WTC11 (cell line): ENCODE measurements at regions not wholly inside any gene's neighbourhood (a gene's known extent, or its start where the extent isn't known, plus 50 kb on each side); places are given as distances from the start of the nearest gene placed in this dataset.

ENCODE experiments used
- ETV6 ChIP-seq: sonication (generic); formaldehyde crosslinking; IDR thresholded peaks from 2 replicates; pipeline ENCODE4 v1.8.1; 2022; ENCODE audit warnings: mild to moderate bottlenecking, missing genetic modification reagents
- FOXJ3 ChIP-seq: sonication (generic); formaldehyde crosslinking; IDR thresholded peaks from 2 replicates; pipeline ENCODE4 v1.9.0; 2021; ENCODE audit warnings: missing genetic modification reagents, mild to moderate bottlenecking, borderline replicate concordance
- IRF2 ChIP-seq: sonication (generic); formaldehyde crosslinking; IDR thresholded peaks from 2 replicates; pipeline ENCODE4 v1.8.0; 2022; ENCODE audit warnings: low read depth, missing genetic modification reagents, borderline replicate concordance
- NR1H2 ChIP-seq: sonication (generic); formaldehyde crosslinking; IDR thresholded peaks from 2 replicates; pipeline ENCODE4 v1.9.0; 2021; ENCODE audit warnings: mild to moderate bottlenecking, moderate library complexity, missing genetic modification reagents
- NR3C1 ChIP-seq: sonication (generic); formaldehyde crosslinking; conservative IDR thresholded peaks from 2 replicates; pipeline ENCODE4 v1.8.1; 2023; ENCODE audit warnings: low read depth, mild to moderate bottlenecking, missing genetic modification reagents
- SMAD3 ChIP-seq: sonication (generic); formaldehyde crosslinking; IDR thresholded peaks from 2 replicates; pipeline ENCODE4 v1.8.0; 2022; ENCODE audit warnings: missing genetic modification reagents, mild to moderate bottlenecking, borderline replicate concordance
- TP53 ChIP-seq: sonication (generic); formaldehyde crosslinking; IDR thresholded peaks from 2 replicates; pipeline ENCODE4 v1.8.1; 2023; ENCODE audit warnings: mild to moderate bottlenecking, missing genetic modification reagents
- ZNF138 ChIP-seq: sonication (generic); formaldehyde crosslinking; conservative IDR thresholded peaks from 2 replicates; pipeline ENCODE4 v1.8.1; 2022; ENCODE audit warnings: mild to moderate bottlenecking, moderate library complexity, missing genetic modification reagents
- TF ChIP-seq, protein P1 (sequence below): fragments of 200-600 bp; IDR thresholded peaks from 2 replicates; pipeline ENCODE4 v1.8.0; 2022; ENCODE audit warnings: antibody characterized with exemption
- TF ChIP-seq, protein P2 (sequence below): sonication (generic); formaldehyde crosslinking; IDR thresholded peaks from 2 replicates; pipeline ENCODE4 v1.8.1; 2022; ENCODE audit warnings: low read depth, mild to moderate bottlenecking, moderate library complexity, missing genetic modification reagents, borderline replicate concordance
- TF ChIP-seq, protein P3 (sequence below): sonication (generic); formaldehyde crosslinking; IDR thresholded peaks from 2 replicates; pipeline ENCODE4 v1.8.0; 2022; ENCODE audit warnings: mild to moderate bottlenecking, missing genetic modification reagents
- TF ChIP-seq, protein P4 (sequence below): sonication (generic); formaldehyde crosslinking; IDR thresholded peaks from 2 replicates; pipeline ENCODE4 v1.8.0; 2022; ENCODE audit warnings: mild to moderate bottlenecking, missing genetic modification reagents
- TF ChIP-seq, protein P5 (sequence below): sonication (generic); formaldehyde crosslinking; IDR thresholded peaks from 2 replicates; pipeline ENCODE4 v1.8.0; 2022; ENCODE audit warnings: missing genetic modification reagents

DNA sequence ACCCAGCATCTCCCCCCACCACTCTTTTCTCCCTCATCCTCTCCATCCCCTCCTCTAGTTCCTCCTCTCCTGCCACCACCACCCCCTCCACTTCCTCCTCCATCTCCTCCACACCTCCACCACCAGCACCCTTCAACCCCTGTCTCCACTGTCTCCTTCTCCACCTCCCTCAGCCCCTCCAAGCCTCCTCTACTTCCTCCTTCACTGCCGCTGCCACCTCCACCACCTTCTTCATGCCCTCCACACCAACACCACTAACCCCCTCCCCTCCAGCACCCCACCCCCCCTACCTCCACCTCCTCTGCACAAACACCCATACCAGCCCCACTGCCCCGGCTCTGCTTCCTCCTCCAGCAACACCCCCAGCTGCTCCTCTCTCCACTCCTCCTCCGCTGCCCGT, 88.0 kb downstream of the HES1 start:
- TF ChIP-seq, protein P1, sequence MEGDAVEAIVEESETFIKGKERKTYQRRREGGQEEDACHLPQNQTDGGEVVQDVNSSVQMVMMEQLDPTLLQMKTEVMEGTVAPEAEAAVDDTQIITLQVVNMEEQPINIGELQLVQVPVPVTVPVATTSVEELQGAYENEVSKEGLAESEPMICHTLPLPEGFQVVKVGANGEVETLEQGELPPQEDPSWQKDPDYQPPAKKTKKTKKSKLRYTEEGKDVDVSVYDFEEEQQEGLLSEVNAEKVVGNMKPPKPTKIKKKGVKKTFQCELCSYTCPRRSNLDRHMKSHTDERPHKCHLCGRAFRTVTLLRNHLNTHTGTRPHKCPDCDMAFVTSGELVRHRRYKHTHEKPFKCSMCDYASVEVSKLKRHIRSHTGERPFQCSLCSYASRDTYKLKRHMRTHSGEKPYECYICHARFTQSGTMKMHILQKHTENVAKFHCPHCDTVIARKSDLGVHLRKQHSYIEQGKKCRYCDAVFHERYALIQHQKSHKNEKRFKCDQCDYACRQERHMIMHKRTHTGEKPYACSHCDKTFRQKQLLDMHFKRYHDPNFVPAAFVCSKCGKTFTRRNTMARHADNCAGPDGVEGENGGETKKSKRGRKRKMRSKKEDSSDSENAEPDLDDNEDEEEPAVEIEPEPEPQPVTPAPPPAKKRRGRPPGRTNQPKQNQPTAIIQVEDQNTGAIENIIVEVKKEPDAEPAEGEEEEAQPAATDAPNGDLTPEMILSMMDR: no peak
- TF ChIP-seq, protein P2, sequence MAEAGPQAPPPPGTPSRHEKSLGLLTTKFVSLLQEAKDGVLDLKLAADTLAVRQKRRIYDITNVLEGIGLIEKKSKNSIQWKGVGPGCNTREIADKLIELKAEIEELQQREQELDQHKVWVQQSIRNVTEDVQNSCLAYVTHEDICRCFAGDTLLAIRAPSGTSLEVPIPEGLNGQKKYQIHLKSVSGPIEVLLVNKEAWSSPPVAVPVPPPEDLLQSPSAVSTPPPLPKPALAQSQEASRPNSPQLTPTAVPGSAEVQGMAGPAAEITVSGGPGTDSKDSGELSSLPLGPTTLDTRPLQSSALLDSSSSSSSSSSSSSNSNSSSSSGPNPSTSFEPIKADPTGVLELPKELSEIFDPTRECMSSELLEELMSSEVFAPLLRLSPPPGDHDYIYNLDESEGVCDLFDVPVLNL (CRISPR knock-in tag): no peak
- TF ChIP-seq TP53 (CRISPR knock-in tag) (no peak), FOXJ3 (CRISPR knock-in tag) (no peak), SMAD3 (CRISPR knock-in tag) (no peak), ETV6 (CRISPR knock-in tag) (no peak), NR1H2 (CRISPR knock-in tag) (no peak), ZNF138 (CRISPR knock-in tag) (no peak), NR3C1 (CRISPR knock-in tag) (no peak), IRF2 (CRISPR knock-in tag) (no peak)
- TF ChIP-seq, protein P3, sequence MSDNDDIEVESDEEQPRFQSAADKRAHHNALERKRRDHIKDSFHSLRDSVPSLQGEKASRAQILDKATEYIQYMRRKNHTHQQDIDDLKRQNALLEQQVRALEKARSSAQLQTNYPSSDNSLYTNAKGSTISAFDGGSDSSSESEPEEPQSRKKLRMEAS (CRISPR knock-in tag): no peak
- TF ChIP-seq, protein P4, sequence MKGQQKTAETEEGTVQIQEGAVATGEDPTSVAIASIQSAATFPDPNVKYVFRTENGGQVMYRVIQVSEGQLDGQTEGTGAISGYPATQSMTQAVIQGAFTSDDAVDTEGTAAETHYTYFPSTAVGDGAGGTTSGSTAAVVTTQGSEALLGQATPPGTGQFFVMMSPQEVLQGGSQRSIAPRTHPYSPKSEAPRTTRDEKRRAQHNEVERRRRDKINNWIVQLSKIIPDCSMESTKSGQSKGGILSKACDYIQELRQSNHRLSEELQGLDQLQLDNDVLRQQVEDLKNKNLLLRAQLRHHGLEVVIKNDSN (CRISPR knock-in tag): no peak
- TF ChIP-seq, protein P5, sequence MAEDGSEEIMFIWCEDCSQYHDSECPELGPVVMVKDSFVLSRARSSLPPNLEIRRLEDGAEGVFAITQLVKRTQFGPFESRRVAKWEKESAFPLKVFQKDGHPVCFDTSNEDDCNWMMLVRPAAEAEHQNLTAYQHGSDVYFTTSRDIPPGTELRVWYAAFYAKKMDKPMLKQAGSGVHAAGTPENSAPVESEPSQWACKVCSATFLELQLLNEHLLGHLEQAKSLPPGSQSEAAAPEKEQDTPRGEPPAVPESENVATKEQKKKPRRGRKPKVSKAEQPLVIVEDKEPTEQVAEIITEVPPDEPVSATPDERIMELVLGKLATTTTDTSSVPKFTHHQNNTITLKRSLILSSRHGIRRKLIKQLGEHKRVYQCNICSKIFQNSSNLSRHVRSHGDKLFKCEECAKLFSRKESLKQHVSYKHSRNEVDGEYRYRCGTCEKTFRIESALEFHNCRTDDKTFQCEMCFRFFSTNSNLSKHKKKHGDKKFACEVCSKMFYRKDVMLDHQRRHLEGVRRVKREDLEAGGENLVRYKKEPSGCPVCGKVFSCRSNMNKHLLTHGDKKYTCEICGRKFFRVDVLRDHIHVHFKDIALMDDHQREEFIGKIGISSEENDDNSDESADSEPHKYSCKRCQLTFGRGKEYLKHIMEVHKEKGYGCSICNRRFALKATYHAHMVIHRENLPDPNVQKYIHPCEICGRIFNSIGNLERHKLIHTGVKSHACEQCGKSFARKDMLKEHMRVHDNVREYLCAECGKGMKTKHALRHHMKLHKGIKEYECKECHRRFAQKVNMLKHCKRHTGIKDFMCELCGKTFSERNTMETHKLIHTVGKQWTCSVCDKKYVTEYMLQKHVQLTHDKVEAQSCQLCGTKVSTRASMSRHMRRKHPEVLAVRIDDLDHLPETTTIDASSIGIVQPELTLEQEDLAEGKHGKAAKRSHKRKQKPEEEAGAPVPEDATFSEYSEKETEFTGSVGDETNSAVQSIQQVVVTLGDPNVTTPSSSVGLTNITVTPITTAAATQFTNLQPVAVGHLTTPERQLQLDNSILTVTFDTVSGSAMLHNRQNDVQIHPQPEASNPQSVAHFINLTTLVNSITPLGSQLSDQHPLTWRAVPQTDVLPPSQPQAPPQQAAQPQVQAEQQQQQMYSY: no peak
